MCF 10A (cell line): ENCODE measurements at regions not wholly inside any gene's neighbourhood (a gene's known extent, or its start where the extent isn't known, plus 50 kb on each side); places are given as distances from the start of the nearest gene placed in this dataset.
"Not testable (repeated sequence)": the region's sequence is repeated elsewhere in the genome, so short reads cannot be mapped to it uniquely, and the experiment has no call there.

Experiments used
- BruUV-seq: library from RNA; stranded (reverse); fragments of 400-500 nt; replicated peaks from 2 replicates; lab custom pipeline; 2021; lab: Mats Ljungman, UMichigan
- CTCF ChIA-PET: fragments of 300-600 bp; sonication (Branson Sonifier 250); formaldehyde crosslinking; extraction: SDS; loops from one replicate; lab custom pipeline; 2021; ENCODE audit warnings: antibody characterized with exemption, inconsistent platforms; lab: Yijun Ruan, JAX
- POLR2A ChIA-PET: fragments of 300-600, 350-650 bp; sonication (Branson Sonifier 250); formaldehyde crosslinking; extraction: SDS; loops from one replicate; lab custom pipeline; 2020; ENCODE audit warnings: antibody characterized with exemption, inconsistent platforms; lab: Yijun Ruan, JAX
- DNase-seq: peaks from one replicate; pipeline ENCODE4 v3.0.0-alpha.2; 2018; ENCODE audit not compliant: unreplicated experiment
- H3K27ac Mint-ChIP-seq: one replicate; pipeline ENCODE4 v1.8.0; 2022; ENCODE audit warnings: mild to moderate bottlenecking, low read depth, mixed read lengths; ENCODE audit not compliant: unreplicated experiment
- H3K27me3 Mint-ChIP-seq: one replicate; pipeline ENCODE4 v1.8.0; 2022; ENCODE audit warnings: mixed read lengths; ENCODE audit not compliant: insufficient read depth, unreplicated experiment
- H3K36me3 Mint-ChIP-seq: one replicate; pipeline ENCODE4 v1.8.0; 2022; ENCODE audit warnings: mild to moderate bottlenecking, moderate library complexity, mixed read lengths; ENCODE audit not compliant: insufficient read depth, unreplicated experiment
- H3K4me1 Mint-ChIP-seq: one replicate; pipeline ENCODE4 v1.8.0; 2022; ENCODE audit warnings: mixed read lengths; ENCODE audit not compliant: insufficient read depth, unreplicated experiment
- H3K4me3 Mint-ChIP-seq: one replicate; pipeline ENCODE4 v1.8.0; 2022; ENCODE audit warnings: mild to moderate bottlenecking, moderate library complexity, mixed read lengths; ENCODE audit not compliant: unreplicated experiment
- H3K9me3 Mint-ChIP-seq: one replicate; pipeline ENCODE4 v1.8.0; 2022; ENCODE audit warnings: mixed read lengths; ENCODE audit not compliant: unreplicated experiment
- intact Hi-C: fragments of 100-400 bp; cut with micrococcal nuclease; formaldehyde crosslinking; loops from 2 replicates; pipeline ENCODE4 v1.14.1; 2022
- TF ChIP-seq, protein P1 (sequence below): fragments of 200-600 bp; IDR thresholded peaks from one replicate; pipeline ENCODE4 v1.8.0; 2022; ENCODE audit warnings: antibody characterized with exemption, mild to moderate bottlenecking; ENCODE audit not compliant: unreplicated experiment

DNA sequence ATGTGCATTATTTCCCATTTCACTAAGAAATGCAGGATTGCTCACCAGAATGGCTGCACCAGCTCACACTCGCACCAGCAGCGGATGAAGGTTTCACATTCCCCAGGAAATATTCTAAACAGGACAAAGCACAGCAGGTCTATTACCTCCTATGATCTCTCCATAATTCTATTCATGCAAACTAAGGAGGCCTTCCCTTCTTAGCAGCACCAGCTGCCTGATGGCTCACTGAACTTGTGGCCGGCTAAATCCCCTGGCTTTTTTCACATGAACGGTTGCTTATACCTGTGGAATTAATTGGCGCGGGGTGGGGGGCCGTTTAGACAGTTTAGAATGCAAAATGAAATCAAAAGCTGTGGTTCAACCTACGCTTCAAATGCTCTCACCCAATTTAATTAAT, 73.5 kb upstream of the SRD5A3 start:
- no peak overlapping the region for H3K4me3 Mint-ChIP-seq
- H3K9me3 Mint-ChIP-seq, result no peaks in the 10 kb centered on the region
- ChIA-PET CTCF (no interaction called here), POLR2A (no interaction called here)
- no peak overlapping the region for H3K27ac Mint-ChIP-seq
- TF ChIP-seq, protein P1, sequence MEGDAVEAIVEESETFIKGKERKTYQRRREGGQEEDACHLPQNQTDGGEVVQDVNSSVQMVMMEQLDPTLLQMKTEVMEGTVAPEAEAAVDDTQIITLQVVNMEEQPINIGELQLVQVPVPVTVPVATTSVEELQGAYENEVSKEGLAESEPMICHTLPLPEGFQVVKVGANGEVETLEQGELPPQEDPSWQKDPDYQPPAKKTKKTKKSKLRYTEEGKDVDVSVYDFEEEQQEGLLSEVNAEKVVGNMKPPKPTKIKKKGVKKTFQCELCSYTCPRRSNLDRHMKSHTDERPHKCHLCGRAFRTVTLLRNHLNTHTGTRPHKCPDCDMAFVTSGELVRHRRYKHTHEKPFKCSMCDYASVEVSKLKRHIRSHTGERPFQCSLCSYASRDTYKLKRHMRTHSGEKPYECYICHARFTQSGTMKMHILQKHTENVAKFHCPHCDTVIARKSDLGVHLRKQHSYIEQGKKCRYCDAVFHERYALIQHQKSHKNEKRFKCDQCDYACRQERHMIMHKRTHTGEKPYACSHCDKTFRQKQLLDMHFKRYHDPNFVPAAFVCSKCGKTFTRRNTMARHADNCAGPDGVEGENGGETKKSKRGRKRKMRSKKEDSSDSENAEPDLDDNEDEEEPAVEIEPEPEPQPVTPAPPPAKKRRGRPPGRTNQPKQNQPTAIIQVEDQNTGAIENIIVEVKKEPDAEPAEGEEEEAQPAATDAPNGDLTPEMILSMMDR, result no peak
- H3K36me3 Mint-ChIP-seq, result peaks cover 5% of the 10 kb centered on the region
- peaks cover 5% of the 10 kb centered on the region for H3K4me1 Mint-ChIP-seq
- intact Hi-C loops, result no loop called here
- H3K27me3 Mint-ChIP-seq, result peaks cover 24% of the 10 kb centered on the region
- no peak for DNase-seq
- no TSS peak for BruUV-seq

DNA sequence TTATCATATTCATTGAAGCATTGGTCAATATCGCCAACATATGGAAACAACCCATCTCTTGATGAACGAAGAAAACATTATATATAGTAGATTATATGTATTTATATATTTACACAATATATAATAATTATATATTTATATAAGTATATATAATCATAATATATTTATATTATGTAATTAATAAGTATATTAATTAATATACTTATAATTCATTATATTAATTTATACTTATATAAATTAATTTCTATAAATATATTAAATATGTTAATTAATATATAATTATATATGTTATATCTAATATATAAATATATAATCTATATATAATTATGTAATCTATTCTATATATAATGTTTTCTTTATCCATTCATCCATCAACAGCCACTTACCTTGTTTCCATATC, 69.0 kb upstream of the SRD5A3 start:
- H3K27me3 Mint-ChIP-seq, result peaks cover 24% of the 10 kb centered on the region

DNA sequence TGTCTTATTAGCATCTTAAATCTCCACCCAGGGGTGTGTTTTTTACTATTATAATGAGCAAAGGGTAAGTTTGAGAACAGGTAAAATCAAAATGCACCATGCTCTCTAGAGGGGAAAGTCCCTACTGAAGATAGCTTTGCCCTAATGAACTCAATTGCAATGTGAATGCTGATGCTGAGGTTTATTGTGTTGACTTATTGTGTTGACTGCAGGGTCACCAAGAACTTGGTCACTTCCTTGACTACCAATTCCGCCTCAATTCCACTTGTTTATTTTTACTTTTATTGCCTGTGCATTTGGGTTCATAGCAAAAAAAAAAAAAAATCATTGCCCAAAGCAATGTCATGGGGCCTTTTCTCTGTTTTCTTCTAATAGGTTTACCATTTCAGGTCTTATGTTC, 67.7 kb upstream of the SRD5A3 start:
- Mint-ChIP-seq H3K4me1 (peaks cover 5% of the 10 kb centered on the region), H3K27ac (no peak overlapping the region), H3K36me3 (no peaks in the 10 kb centered on the region), H3K9me3 (peaks cover 12% of the 10 kb centered on the region), H3K27me3 (peaks cover 24% of the 10 kb centered on the region), H3K4me3 (no peak overlapping the region)
- POLR2A ChIA-PET, result no interaction called here
- CTCF ChIA-PET, result no interaction called here
- intact Hi-C loops, result no loop called here
- DNase-seq, result no peak
- TF ChIP-seq, protein P1, result no peak
- no TSS peak for BruUV-seq

More for the DNA sequence above, 69.0 kb upstream of the SRD5A3 start:
- H3K4me3 Mint-ChIP-seq, result no peak overlapping the region
- BruUV-seq, result no TSS peak
- peaks cover 5% of the 10 kb centered on the region for H3K4me1 Mint-ChIP-seq
- H3K9me3 Mint-ChIP-seq, result peaks cover 7% of the 10 kb centered on the region
- intact Hi-C loops, result no loop called here
- no peak overlapping the region for H3K27ac Mint-ChIP-seq
- ChIA-PET POLR2A (no interaction called here), CTCF (no interaction called here)
- DNase-seq, result no peak
- H3K36me3 Mint-ChIP-seq, result no peaks in the 10 kb centered on the region
- TF ChIP-seq, protein P1, result no peak

DNA sequence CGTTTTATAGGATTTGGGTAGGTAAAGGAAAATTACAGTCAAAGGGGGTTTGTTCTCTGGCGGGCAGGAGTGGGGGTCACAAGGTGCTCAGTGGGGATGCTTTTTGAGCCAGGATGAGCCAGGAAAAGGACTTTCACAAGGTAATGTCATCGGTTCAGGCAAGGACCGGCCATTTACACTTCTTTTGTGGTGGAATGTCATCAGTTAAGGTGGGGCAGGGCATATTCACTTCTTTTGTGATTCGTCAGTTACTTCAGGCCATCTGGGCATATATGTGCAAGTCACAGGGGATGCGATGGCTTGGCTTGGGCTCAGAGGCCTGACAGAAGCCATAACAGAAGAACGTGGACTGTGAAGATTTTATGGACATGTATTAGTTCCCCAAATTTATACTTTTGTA, 65.6 kb upstream of the SRD5A3 start:
- POLR2A ChIA-PET, DNase-seq, H3K27me3 Mint-ChIP-seq, CTCF ChIA-PET, H3K4me3 Mint-ChIP-seq, H3K4me1 Mint-ChIP-seq, H3K27ac Mint-ChIP-seq, H3K36me3 Mint-ChIP-seq, BruUV-seq, intact Hi-C loops: not testable (repeated sequence)
- H3K9me3 Mint-ChIP-seq, result peaks cover 27% of the 10 kb centered on the region

DNA sequence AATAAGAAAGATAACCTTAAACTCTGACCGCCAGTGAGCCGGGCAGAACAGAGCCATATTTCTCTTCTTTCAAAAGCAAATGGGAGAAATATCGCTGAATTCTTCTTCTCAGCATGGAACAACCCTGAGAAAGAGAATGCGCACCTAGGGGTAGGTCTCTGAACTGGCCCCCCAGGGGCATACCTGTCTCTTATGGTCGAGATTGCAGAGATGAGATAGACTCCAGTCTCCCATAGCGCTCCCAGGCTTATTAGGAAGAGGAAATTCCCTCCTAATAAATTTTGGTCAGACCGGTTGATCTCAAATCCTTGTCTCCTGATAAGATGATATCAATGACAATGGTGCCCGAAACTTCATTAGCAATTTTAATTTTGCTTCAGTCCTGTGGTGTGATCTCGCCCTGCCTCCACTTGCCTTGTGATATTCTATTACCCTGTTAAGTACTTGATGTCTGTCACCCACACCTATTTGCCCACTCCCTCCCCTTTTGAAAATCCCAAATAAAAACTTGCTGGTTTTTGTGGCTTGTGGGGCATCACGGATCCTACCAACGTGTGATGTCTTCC, 64.8 kb upstream of the SRD5A3 start:
- CTCF ChIA-PET, result not testable (repeated sequence)

More for the DNA sequence above, 64.8 kb upstream of the SRD5A3 start:
- H3K4me1 Mint-ChIP-seq, H3K27ac Mint-ChIP-seq, H3K36me3 Mint-ChIP-seq, DNase-seq, H3K27me3 Mint-ChIP-seq, H3K4me3 Mint-ChIP-seq, POLR2A ChIA-PET, intact Hi-C loops, BruUV-seq: not testable (repeated sequence)
- H3K9me3 Mint-ChIP-seq, result peaks cover 27% of the 10 kb centered on the region
